ENCODE measurements at regions not wholly inside any gene's neighbourhood (a gene's known extent, or its start where the extent isn't known, plus 50 kb on each side); places are given as distances from the start of the nearest gene placed in this dataset.

DNA sequence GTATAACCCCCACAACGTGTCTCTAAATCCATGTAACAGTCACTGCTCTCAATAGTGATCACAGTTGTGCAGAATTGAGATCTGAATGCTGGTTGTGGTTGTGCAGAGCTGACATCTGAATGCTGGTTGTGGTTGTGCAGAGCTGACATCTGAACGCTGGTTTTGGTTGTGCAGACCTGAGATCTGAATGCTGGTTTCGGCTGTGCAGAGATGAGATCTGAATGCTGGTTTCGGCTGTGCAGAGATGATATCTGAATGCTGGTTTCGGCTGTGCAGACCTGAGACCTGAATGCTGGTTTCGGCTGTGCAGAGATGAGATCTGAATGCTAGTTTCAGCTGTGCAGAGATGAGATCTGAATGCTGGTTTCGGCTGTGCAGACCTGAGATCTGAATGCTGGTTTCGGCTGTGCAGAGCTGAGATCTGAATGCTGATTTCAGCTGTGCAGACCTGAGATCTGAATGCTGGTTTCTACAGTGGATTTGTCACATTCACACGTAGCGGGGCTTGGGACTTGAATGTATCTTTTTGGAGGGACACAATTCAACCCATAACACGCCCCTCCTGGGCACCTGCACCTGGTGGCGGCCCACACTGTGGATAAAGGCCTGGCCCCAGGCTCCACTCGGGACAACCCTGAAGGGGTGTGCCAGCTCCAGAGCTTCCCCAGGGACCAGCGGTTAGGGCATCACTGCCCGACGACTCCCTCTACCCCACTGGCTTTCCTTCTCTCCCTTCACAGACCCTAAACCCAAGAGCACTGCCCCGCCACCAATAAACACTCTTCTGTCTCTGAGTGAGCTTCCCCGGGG lies 51.1 kb upstream of the SLC66A3 start:
- DNase-seq: no peak

DNA sequence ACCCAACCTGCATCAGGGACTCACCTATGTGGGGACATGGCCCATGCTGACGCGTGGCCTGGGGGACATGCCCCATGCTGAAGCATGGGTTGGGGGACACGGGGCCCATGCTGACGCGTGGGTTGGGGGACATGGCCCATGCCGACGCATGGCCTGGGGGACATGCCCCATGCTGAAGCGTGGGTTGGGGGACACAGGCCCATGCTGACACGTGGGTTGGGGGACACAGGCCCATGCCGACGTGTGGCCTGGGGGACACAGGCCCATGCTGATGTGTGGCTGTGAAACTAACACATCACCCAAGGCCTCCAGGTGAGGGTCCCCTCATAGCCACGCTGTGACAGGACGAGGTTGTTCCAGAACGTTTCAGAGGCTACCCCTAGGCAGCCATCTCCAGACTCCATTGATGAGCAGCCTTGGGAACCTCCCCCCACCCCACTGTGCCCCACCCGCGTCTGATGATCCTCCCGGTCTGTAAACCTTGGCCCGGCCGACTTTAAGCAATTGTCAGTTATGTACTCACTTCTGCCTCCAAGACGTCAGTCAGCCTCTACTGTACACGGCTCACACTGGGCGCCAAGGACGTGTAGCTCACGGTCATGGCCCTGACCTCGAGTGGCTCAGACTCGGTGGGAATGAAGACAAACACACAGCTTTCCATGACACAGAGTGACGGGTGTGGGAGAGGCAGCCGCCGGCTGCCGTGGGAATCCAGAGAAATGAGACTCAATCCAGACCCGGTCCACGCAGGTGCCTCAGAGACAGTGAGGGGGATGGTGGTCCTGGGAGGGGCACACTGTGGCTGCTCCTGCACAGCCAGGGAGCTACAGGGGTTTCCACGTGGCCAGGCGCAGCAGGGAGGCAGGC lies 50.2 kb upstream of the SLC66A3 start:
- no peak for DNase-seq

Data from NCI-H69 (cell line).